SK-N-SH (cell line): ENCODE measurements at regions not wholly inside any gene's neighbourhood (a gene's known extent, or its start where the extent isn't known, plus 50 kb on each side); places are given as distances from the start of the nearest gene placed in this dataset.

Experiments used
- CTCF ChIA-PET: fragments of 300-600, 350-600 bp; formaldehyde crosslinking; extraction: SDS; loops from one replicate; lab custom pipeline; 2021; lab: Yijun Ruan, JAX
- POLR2A ChIA-PET: fragments of 350-600 bp; sonication (Branson Sonifier 250); formaldehyde crosslinking; extraction: SDS; loops from one replicate; lab custom pipeline; 2020; ENCODE audit warnings: antibody characterized with exemption, inconsistent platforms; lab: Yijun Ruan, JAX
- DNase-seq: peaks from one replicate; pipeline ENCODE4 v3.0.0; 2012
- H2AFZ ChIP-seq: fragments of 200-600 bp; sonication (generic); 2 replicates; pipeline ENCODE4 v1.8.1; 2016; ENCODE audit warnings: antibody characterized with exemption, mild to moderate bottlenecking, low read depth
- H3F3A ChIP-seq: fragments of 200-600 bp; sonication (generic); replicated peaks from 2 replicates; pipeline ENCODE3; 2016; ENCODE audit warnings: antibody characterized with exemption, mild to moderate bottlenecking; ENCODE audit not compliant: insufficient read depth
- H3K27ac ChIP-seq, 2 experiments: fragments of 200-500 bp in 1 of 2; fragments of 200-600 bp in 1 of 2; sonication (Bioruptor generic) in 1 of 2; sonication (generic), shearing (Covaris generic) in 1 of 2; 2 replicates each; pipeline versions ENCODE4 v1.5.1 to v1.6.1; 2014 to 2016; ENCODE audit warnings: low read depth in 2 of 2, inconsistent platforms in 1 of 2, low read length in 1 of 2, mild to moderate bottlenecking in 1 of 2, mixed read lengths in 1 of 2
- H3K27me3 ChIP-seq: fragments of 200-600 bp; sonication (generic), shearing (Covaris generic); 2 replicates; pipeline ENCODE4 v1.6.1; 2016; ENCODE audit warnings: mixed run types; ENCODE audit not compliant: insufficient read depth
- H3K36me3 ChIP-seq, 2 experiments: fragments of 200-500 bp in 1 of 2; fragments of 200-600 bp in 1 of 2; sonication (Bioruptor generic) in 1 of 2; sonication (generic) in 1 of 2; replicated peaks in 1 of 2; 2 replicates each; pipeline versions ENCODE3 to v1.5.1; 2014 to 2016; ENCODE audit warnings: low read length in 1 of 2, mild to moderate bottlenecking in 1 of 2; ENCODE audit not compliant: insufficient read depth in 2 of 2, control insufficient read depth in 1 of 2
- H3K4me1 ChIP-seq, 2 experiments: fragments of 200-500 bp in 1 of 2; fragments of 200-600 bp in 1 of 2; sonication (Bioruptor generic) in 1 of 2; sonication (generic), shearing (Covaris generic) in 1 of 2; 2 replicates each; pipeline versions ENCODE4 v1.5.1 to v1.6.1; 2014 to 2016; ENCODE audit warnings: low read depth in 1 of 2, low read length in 1 of 2, mixed run types in 1 of 2; ENCODE audit not compliant: insufficient read depth in 2 of 2, control insufficient read depth in 1 of 2
- H3K4me2 ChIP-seq: fragments of 200-600 bp; sonication (generic), shearing (Covaris generic); 2 replicates; pipeline ENCODE4 v1.6.1; 2017; ENCODE audit warnings: mixed run types
- H3K4me3 ChIP-seq, 2 experiments: fragments of 200-500 bp in 1 of 2; fragments of 200-600 bp in 1 of 2; sonication (Bioruptor generic) in 1 of 2; sonication (generic), shearing (Covaris generic) in 1 of 2; 2 replicates each; pipeline versions ENCODE4 v1.5.1 to v1.8.1; 2014 to 2016; ENCODE audit warnings: low read depth in 2 of 2, inconsistent platforms in 1 of 2, low read length in 1 of 2, mild to moderate bottlenecking in 1 of 2, mixed read lengths in 1 of 2, moderate library complexity in 1 of 2
- H3K79me2 ChIP-seq: fragments of 200-600 bp; sonication (generic); 2 replicates; pipeline ENCODE4 v1.8.1; 2017; ENCODE audit warnings: mild to moderate bottlenecking; ENCODE audit not compliant: insufficient read depth
- H3K9ac ChIP-seq: fragments of 200-600 bp; sonication (generic); 2 replicates; pipeline ENCODE4 v1.6.1; 2017; ENCODE audit warnings: mixed run types
- H3K9me2 ChIP-seq: fragments of 200-600 bp; sonication (generic); 2 replicates; pipeline ENCODE4 v1.6.1; 2017; ENCODE audit warnings: mixed run types
- H3K9me3 ChIP-seq: fragments of 200-600 bp; sonication (generic); 2 replicates; pipeline ENCODE4 v1.6.1; 2017; ENCODE audit warnings: mixed run types, mild to moderate bottlenecking, moderate library complexity
- H4K20me1 ChIP-seq: fragments of 200-600 bp; sonication (generic); 2 replicates; pipeline ENCODE4 v1.6.1; 2017; ENCODE audit warnings: mild to moderate bottlenecking, mixed run types; ENCODE audit not compliant: insufficient read depth
- CHD2 ChIP-seq: fragments of 150-350 bp; IDR thresholded peaks from 2 replicates; pipeline ENCODE4 v1.6.1; 2018; ENCODE audit warnings: low read length; ENCODE audit not compliant: partially characterized antibody
- EZH2phosphoT487 ChIP-seq: fragments of 200-600 bp; sonication (generic); IDR thresholded peaks from 2 replicates; pipeline ENCODE4 v1.6.1; 2017; ENCODE audit warnings: low read depth, mixed run types, mild to moderate bottlenecking, antibody characterized with exemption, moderate library complexity, borderline replicate concordance
- GABPA ChIP-seq: IDR thresholded peaks from 2 replicates; pipeline ENCODE4 v1.4.0; 2012; ENCODE audit warnings: low read depth, mild to moderate bottlenecking
- MAX ChIP-seq: IDR thresholded peaks from 2 replicates; pipeline ENCODE4 v1.4.0; 2012; ENCODE audit warnings: low read depth
- MEF2A ChIP-seq: IDR thresholded peaks from 2 replicates; pipeline ENCODE4 v1.4.0; 2012; ENCODE audit warnings: low read depth, borderline replicate concordance
- NFIC ChIP-seq: IDR thresholded peaks from 2 replicates; pipeline ENCODE4 v1.4.0; 2012; ENCODE audit warnings: borderline replicate concordance
- RAD21 ChIP-seq: IDR thresholded peaks from 2 replicates; pipeline ENCODE4 v1.6.1; 2012; ENCODE audit warnings: mild to moderate bottlenecking, low read length
- REST ChIP-seq: IDR thresholded peaks from 2 replicates; pipeline ENCODE4 v1.6.1; 2012; ENCODE audit warnings: mild to moderate bottlenecking, low read depth, low read length, moderate library complexity
- RXRA ChIP-seq: IDR thresholded peaks from 2 replicates; pipeline ENCODE4 v1.4.0; 2012; ENCODE audit warnings: low read depth, mild to moderate bottlenecking, borderline replicate concordance
- SMC3 ChIP-seq: IDR thresholded peaks from 2 replicates; pipeline ENCODE4 v1.6.1; 2012; ENCODE audit warnings: low read depth, low read length, improper control_type of control experiment
- WGBS: methylation state at CpG from one replicate; pipeline ENCODE4 v1.1.6; 2017; ENCODE audit warnings: low lambda C conversion rate; 5-methylcytosine and 5-hydroxymethylcytosine counted together

- no peak for TF ChIP-seq REST
Observed at GRCh38 chr2:21484643-21485042, 360.9 kb downstream of the TDRD15 start (continued).

- WGBS, result 47% methylated on average over 2 of the region's 2 CpGs
- Histone ChIP-seq H3K27ac (no peak overlapping the region), H3K79me2 (no peaks in the 10 kb centered on the region), H3K27me3 (no peaks in the 10 kb centered on the region), H3F3A (no peaks in the 10 kb centered on the region), H2AFZ (no peak overlapping the region), H3K4me3 (no peak overlapping the region), H3K9ac (no peak overlapping the region), H3K4me2 (no peak overlapping the region), H3K4me1 (no peaks in the 10 kb centered on the region; a peak in 1 of 4 replicates), H3K9me3 (peaks cover 9% of the 10 kb centered on the region), H3K36me3 (no peaks in the 10 kb centered on the region), H4K20me1 (no peaks in the 10 kb centered on the region), H3K9me2 (no peaks in the 10 kb centered on the region)
- ChIA-PET POLR2A (no interaction called here), CTCF (interaction anchor here (0.7 to 1.5 kb wide), 4 partner anchors 9 to 82 kb away, joined by 3 to 4 read pairs (median 3); no protein-coding TSS in a partner anchor)
- no peak for DNase-seq
- TF ChIP-seq MAX, result no peak
- TF ChIP-seq SMC3, result no peak
- TF ChIP-seq MEF2A, result no peak
- TF ChIP-seq RXRA, result no peak
- TF ChIP-seq GABPA, result no peak
- no peak for TF ChIP-seq NFIC
- TF ChIP-seq CHD2, result no peak
- TF ChIP-seq EZH2phosphoT487, result no peak
- TF ChIP-seq RAD21, result no peak
- no peak for TF ChIP-seq REST
Observed at GRCh38 chr2:21486445-21486844, 362.7 kb downstream of the TDRD15 start.
